ENCODE measurements at regions not wholly inside any gene's neighbourhood (a gene's known extent, or its start where the extent isn't known, plus 50 kb on each side); places are given as distances from the start of the nearest gene placed in this dataset.
A peak's percentile ranks its signal among the peaks of the same experiment; 100 is the strongest.
"Not testable (repeated sequence)": the region's sequence is repeated elsewhere in the genome, so short reads cannot be mapped to it uniquely, and the experiment has no call there.

DNA sequence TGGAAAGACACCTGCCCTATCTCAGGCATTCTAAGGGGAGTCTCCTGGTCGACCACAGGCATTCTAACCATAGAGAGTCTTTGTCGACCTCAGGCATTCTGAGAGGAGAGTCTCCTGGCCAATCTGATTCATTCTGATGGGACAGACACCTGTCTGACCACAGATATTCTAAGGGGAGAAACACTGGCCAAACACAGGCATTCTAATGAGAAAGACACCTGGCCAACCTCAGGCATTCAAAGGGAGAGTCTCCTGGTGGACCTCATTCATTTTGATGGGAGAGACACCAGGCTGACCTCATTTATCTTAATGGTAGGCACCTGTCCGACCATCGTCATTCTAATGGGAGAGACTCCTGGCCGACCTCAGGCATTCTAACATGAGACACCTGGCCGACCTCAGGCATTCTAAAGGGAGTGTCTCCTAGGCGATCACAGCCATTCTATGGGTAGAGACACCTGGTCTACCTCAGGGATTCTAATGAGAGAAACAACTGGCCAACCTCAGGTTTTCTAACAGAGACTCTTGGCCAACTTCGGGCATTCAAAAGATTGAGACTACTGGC lies 1351.5 kb downstream of the UQCRFS1 start:
- no peak overlapping the region for H3K4me2 ChIP-seq
- H3K4me1 ChIP-seq = no peaks in the 10 kb centered on the region
- no peak overlapping the region for H3K9ac ChIP-seq
- no peak for TF ChIP-seq Cebpa-rat (IDR thresholded peaks at IDR 0.05)
- peaks cover 55% of the 10 kb centered on the region for H3K9me3 ChIP-seq
- no peak overlapping the region for H3K4me3 ChIP-seq
- no peak overlapping the region for H3K27ac ChIP-seq
- H4K20me1 ChIP-seq = no peaks in the 10 kb centered on the region
- no peaks in the 10 kb centered on the region for H3K27me3 ChIP-seq
- no peaks in the 10 kb centered on the region for H3K36me3 ChIP-seq

DNA sequence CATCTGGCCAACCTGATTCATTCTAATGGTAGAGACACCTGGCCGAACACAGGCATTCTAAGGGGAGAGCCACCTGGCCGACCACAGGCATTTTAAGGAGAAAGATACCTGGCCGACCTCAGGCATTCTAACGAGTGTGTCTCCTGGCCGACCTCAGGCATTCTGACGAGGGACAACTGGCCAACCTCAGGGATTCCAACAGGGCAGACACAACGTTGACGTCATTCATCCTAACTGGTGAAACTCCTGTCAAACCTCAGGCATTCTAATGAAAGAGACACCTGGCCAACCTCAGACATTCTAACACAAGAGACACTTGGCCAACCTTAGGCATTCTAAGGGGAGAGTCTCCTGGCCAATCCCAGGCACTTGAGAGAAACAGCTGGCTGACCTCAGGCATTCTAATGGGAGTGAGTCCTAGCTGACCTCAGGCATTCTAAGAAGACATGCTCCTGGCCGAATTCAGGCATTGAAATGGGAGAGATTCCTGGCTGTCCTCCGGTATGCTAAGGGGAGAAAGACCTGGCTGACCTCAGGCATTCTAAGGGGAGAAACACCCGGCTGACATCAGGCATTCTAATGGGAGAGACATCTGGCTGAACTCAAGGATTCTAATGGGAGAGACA lies 1352.5 kb downstream of the UQCRFS1 start:
- Histone ChIP-seq H3K9ac (no peak overlapping the region), H3K36me3 (no peaks in the 10 kb centered on the region), H3K4me1 (no peaks in the 10 kb centered on the region), H3K4me2 (no peak overlapping the region), H3K4me3 (no peak overlapping the region), H3K27me3 (no peaks in the 10 kb centered on the region), H4K20me1 (no peaks in the 10 kb centered on the region), H3K9me3 (peaks cover 55% of the 10 kb centered on the region), H3K27ac (no peak overlapping the region)
- no peak for TF ChIP-seq Cebpa-rat (IDR thresholded peaks at IDR 0.05)

DNA sequence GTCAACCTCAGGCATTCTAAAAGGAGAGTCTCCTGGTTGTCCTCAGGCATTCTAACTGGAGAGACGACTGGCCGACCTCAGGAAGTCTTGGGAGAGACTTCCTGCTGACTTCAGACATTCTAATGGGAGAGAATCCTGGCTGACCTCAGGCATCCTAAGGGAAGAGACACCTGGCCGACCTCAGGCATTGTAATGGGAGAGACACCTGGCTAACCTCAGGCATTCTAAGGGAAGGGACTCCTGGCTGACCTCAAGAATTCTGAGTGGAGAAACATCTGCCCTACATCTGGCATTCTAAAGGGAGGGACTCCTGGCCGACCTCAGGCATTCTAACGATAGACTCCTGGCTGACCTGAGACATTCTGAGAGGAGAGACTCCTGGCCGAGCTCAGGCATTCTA lies 1353.3 kb downstream of the UQCRFS1 start:
- H3K27ac ChIP-seq = no peak overlapping the region
- H3K9ac ChIP-seq = no peak overlapping the region
- peaks cover 55% of the 10 kb centered on the region for H3K9me3 ChIP-seq
- no peaks in the 10 kb centered on the region for H4K20me1 ChIP-seq
- H3K27me3 ChIP-seq = no peaks in the 10 kb centered on the region
- no peak for TF ChIP-seq Cebpa-rat (IDR thresholded peaks at IDR 0.05)
- no peaks in the 10 kb centered on the region for H3K36me3 ChIP-seq
- no peak overlapping the region for H3K4me2 ChIP-seq
- no peak overlapping the region for H3K4me3 ChIP-seq
- H3K4me1 ChIP-seq = no peaks in the 10 kb centered on the region

DNA sequence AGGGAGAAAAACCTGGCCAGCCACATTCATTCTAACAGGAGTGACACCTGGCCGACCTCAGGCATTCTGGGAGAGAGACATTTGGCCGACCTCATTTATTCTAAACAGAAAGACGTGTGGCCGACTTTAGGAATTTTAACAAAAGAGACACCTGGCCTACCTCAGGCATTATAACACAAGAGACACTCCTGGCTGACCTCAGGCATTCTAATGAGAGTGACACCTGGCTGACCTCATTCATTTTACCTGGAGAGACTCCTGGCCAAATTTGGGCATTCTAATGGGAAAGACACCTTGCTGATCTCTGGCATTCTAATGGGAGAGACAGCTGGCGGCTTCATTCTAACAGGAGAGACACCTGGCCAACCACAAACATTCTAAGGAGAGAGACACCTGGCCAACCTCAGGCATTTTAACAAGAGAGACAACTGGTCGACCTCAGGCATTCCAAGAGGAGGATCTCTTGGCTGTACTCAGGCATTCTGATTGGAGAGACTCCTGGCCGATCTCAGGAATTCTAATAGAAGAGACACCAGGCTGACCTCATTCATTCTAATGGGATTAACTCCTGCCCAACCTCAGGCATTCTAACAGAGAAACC lies 1353.9 kb downstream of the UQCRFS1 start:
- H3K27ac ChIP-seq = no peak overlapping the region
- peaks cover 55% of the 10 kb centered on the region for H3K9me3 ChIP-seq
- no peaks in the 10 kb centered on the region for H3K36me3 ChIP-seq
- H3K4me3 ChIP-seq = no peak overlapping the region
- no peak overlapping the region for H3K4me2 ChIP-seq
- H3K27me3 ChIP-seq = no peaks in the 10 kb centered on the region
- no peaks in the 10 kb centered on the region for H4K20me1 ChIP-seq
- H3K4me1 ChIP-seq = no peaks in the 10 kb centered on the region
- no peak overlapping the region for H3K9ac ChIP-seq
- no peak for TF ChIP-seq Cebpa-rat (IDR thresholded peaks at IDR 0.05)

DNA sequence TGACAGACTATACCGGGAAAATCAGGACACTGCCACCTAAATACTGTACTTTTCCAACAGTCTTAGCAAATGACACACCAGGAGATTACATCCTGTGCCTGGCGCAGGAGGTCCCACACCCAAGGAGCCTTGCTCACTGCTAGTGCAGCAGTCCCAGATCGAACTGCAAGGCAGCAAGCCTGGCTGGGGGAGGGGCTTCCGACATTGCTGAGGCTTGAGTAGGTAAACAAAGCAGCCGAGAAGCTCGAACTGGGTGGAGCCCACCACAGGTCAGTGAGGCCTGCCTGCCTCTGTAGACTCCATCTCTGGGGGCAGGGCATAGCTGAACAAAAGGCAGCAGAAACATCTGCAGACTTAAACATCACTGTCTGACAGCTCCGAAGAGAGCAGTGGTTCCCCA lies 1360.0 kb downstream of the UQCRFS1 start:
- H3K4me2 ChIP-seq, H3K4me3 ChIP-seq, H3K4me1 ChIP-seq, H3K9ac ChIP-seq, H4K20me1 ChIP-seq, H3K27ac ChIP-seq, H3K27me3 ChIP-seq: not testable (repeated sequence)
- peaks cover 16% of the 10 kb centered on the region for H3K36me3 ChIP-seq
- H3K9me3 ChIP-seq = peaks cover 58% of the 10 kb centered on the region

DNA sequence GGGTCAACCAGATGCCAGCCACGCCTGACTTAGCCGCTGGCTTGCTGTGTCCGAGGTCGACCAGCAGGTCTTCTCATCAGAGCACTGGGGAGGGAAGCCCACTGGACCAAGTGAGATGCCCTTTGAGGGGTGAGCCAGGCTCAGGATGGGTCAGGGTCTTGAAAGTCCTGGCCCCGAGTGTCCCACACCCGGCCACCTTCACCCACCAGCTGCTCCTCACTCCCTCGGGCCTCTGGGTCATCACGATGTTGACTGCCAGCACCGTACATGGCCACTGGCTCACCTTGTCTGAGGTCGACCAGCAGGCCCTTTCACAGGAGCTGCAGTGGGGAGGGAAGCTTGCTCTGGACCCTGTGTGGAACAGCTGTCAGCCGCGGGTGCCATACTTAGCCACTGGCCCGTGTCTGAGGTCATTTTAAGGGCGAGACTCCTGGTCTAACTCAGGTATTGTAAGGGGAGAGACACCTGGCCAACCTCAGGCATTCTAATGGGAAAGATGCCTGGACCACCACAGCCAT lies 1361.3 kb downstream of the UQCRFS1 start:
- no peak for TF ChIP-seq Cebpa-rat (IDR thresholded peaks at IDR 0.05)
- H3K9me3 ChIP-seq = peaks cover 49% of the 10 kb centered on the region
- no peaks in the 10 kb centered on the region for H3K4me1 ChIP-seq

DNA sequence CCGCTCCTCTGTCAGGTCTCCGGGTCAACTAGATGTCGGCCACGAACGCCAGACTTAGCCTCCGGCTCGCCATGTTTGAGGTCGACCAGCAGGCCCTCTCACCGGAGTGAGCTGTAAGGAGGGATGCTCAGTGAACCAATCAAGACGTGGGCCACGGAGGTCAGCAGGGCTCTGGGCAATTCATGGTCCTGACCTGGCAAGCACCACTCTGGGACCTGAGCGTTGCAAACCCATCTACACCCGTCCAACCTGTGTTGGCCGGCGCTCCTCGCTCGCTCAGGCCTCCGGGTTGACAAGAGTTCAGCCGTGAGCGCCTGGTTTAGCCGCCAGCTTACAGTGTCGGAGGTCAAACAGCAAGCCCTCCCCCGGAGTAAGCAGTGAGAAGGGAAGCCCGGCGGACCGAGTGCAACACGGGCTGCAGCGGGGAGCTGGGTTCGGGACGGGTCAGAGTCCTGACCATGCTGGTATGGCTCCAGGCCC lies 1361.9 kb downstream of the UQCRFS1 start:
- no peak overlapping the region for H3K4me3 ChIP-seq
- peaks cover 22% of the 10 kb centered on the region for H3K36me3 ChIP-seq
- no peaks in the 10 kb centered on the region for H3K4me1 ChIP-seq
- no peak overlapping the region for H3K27ac ChIP-seq
- H3K9me3 ChIP-seq = peaks cover 49% of the 10 kb centered on the region
- H4K20me1 ChIP-seq = no peaks in the 10 kb centered on the region
- H3K9ac ChIP-seq = no peak overlapping the region
- H3K27me3 ChIP-seq = no peaks in the 10 kb centered on the region
- H3K4me2 ChIP-seq = no peak overlapping the region
- no peak for TF ChIP-seq Cebpa-rat (IDR thresholded peaks at IDR 0.05)

More for the DNA sequence above, 1361.3 kb downstream of the UQCRFS1 start:
- Histone ChIP-seq H3K27ac (no peak overlapping the region), H4K20me1 (no peaks in the 10 kb centered on the region), H3K4me3 (no peak overlapping the region), H3K27me3 (no peaks in the 10 kb centered on the region), H3K9ac (no peak overlapping the region), H3K4me2 (no peak overlapping the region), H3K36me3 (peaks cover 22% of the 10 kb centered on the region)

DNA sequence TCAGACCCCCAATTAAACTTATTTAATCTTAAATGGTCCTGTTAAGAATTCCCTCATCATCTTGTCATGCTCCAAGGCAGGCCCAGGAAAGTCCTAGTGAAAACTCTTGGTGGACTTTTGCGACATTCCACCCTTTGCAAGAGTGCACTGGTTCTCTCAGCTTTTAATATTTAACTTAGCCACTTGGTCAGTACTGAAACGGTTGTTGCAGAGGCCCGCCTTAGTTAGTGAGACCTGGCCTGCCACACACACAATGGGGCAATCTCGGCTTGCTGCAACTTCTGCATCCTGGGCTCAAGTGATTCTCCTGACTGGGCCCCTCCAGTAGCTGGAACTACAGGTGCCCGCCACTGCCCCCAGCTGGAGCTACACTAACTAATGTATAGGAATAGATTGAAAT lies 1366.0 kb downstream of the UQCRFS1 start:
- no peak overlapping the region for H3K4me2 ChIP-seq
- no peaks in the 10 kb centered on the region for H3K27me3 ChIP-seq
- H3K9me3 ChIP-seq = peaks cover 30% of the 10 kb centered on the region
- H3K27ac ChIP-seq = no peak overlapping the region
- TF ChIP-seq Cebpa-rat (IDR thresholded peaks at IDR 0.05) = no peak
- H3K4me1 ChIP-seq = peaks cover 20% of the 10 kb centered on the region
- H4K20me1 ChIP-seq = no peaks in the 10 kb centered on the region
- H3K36me3 ChIP-seq = peaks cover 19% of the 10 kb centered on the region
- H3K9ac ChIP-seq = no peak overlapping the region
- no peak overlapping the region for H3K4me3 ChIP-seq

DNA sequence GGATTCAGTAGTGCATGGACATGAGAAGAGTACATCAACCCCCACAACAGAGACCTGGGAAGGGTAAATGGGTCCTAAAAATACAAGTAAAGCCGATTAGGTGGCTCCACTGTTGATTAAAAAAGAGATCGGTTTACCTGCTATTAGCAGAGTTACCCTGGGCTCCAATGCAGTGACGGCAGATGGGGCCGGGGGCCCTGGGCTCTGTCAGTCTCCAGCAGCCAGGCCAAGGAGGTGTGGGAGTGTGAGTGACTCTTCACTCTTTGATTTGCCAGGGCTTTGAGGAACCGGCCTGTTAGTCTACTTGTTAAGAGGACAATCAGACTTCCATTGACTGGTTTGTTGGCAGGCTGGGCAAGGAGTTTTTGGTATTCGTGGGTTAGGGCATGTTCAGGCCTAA lies 1368.7 kb downstream of the UQCRFS1 start:
- H3K9ac ChIP-seq = no peak overlapping the region
- H3K27ac ChIP-seq = 0 out of 2 replicates have a peak overlapping the region, but pooled peaks have one; percentile 22
- peaks cover 5% of the 10 kb centered on the region; the same call in 1 of the 2 replicates for H3K9me3 ChIP-seq
- 0 out of 2 replicates have a peak, but pooled peaks cover 6% of the 10 kb centered on the region for H3K36me3 ChIP-seq
- no peak overlapping the region for H3K4me3 ChIP-seq
- peak overlapping the region; percentile 61 for H3K4me2 ChIP-seq
- no peak for TF ChIP-seq Cebpa-rat (IDR thresholded peaks at IDR 0.05)
- no peaks in the 10 kb centered on the region for H3K27me3 ChIP-seq
- H4K20me1 ChIP-seq = no peaks in the 10 kb centered on the region
- H3K4me1 ChIP-seq = peaks cover 31% of the 10 kb centered on the region

DNA sequence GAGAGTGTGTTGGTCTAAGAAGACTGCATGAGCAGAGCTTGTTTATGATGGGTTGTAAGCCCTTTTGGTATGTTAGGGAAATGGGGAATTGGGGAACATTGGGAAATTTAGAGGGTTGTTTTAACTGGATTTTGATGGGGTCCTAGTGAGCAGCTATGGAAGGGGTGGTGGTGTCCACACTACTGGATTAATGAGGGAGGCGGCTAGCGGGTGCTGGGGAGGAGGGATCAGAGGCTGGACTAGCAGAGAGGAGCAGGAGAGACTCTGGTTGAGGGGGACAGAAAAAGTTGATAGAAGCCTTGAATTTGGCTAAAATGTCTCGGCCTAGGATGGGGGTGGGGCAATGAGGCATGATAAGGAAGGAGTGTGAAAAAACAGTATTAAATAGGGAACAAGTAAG lies 1369.1 kb downstream of the UQCRFS1 start:
- no peaks in the 10 kb centered on the region for H3K27me3 ChIP-seq

More for the DNA sequence above, 1369.1 kb downstream of the UQCRFS1 start:
- Histone ChIP-seq H3K4me1 (peaks cover 31% of the 10 kb centered on the region), H3K9ac (no peak overlapping the region), H4K20me1 (no peaks in the 10 kb centered on the region), H3K4me2 (peak overlapping the region; percentile 61), H3K36me3 (0 out of 2 replicates have a peak, but pooled peaks cover 6% of the 10 kb centered on the region), H3K4me3 (no peak overlapping the region), H3K27ac (no peak overlapping the region), H3K9me3 (peaks cover 1% of the 10 kb centered on the region; the same call in 1 of the 2 replicates)
- TF ChIP-seq Cebpa-rat (IDR thresholded peaks at IDR 0.05) = no peak
